HEK293 (cell line): ENCODE measurements at regions not wholly inside any gene's neighbourhood (a gene's known extent, or its start where the extent isn't known, plus 50 kb on each side); places are given as distances from the start of the nearest gene placed in this dataset.

Source experiments
- CTCF ChIA-PET: fragments of 350-600 bp; formaldehyde crosslinking; extraction: SDS; loops from one replicate; lab custom pipeline; 2021; ENCODE audit warnings: antibody characterized with exemption; lab: Yijun Ruan, JAX
- POLR2A ChIA-PET: fragments of 300-600 bp; formaldehyde crosslinking; extraction: SDS; loops from one replicate; lab custom pipeline; 2020; ENCODE audit warnings: antibody characterized with exemption, inconsistent platforms; lab: Yijun Ruan, JAX
- H3K27ac ChIP-seq: fragments of 200-500 bp; sonication (Bioruptor generic); 2 replicates; pipeline ENCODE4 v1.5.1; 2014; ENCODE audit warnings: low read depth, low read length, control low read depth, inconsistent platforms; ENCODE audit errors: extremely low read depth
- H3K36me3 ChIP-seq, 2 experiments: fragments of 200-500 bp in 1 of 2; sonication (Bioruptor generic) in 1 of 2; 1 replicate in 1 of 2; 2 replicates in 1 of 2; pipeline ENCODE4 v1.5.1; 2014 to 2017; ENCODE audit warnings: inconsistent platforms in 2 of 2, low read length in 2 of 2; ENCODE audit not compliant: control insufficient read depth in 2 of 2, insufficient read depth in 1 of 2
- H3K4me1 ChIP-seq: fragments of 200-500 bp; sonication (Bioruptor generic); 2 replicates; pipeline ENCODE4 v1.5.1; 2014; ENCODE audit warnings: mild to moderate bottlenecking, low read length, inconsistent platforms; ENCODE audit not compliant: control insufficient read depth, insufficient read depth
- H3K4me3 ChIP-seq: 2 replicates; pipeline ENCODE4 v1.5.1; 2011; ENCODE audit warnings: low read depth, mild to moderate bottlenecking, control low read depth, low read length, moderate library complexity
- H3K9me3 ChIP-seq: fragments of 200-500 bp; sonication (Bioruptor generic); 2 replicates; pipeline ENCODE4 v1.5.1; 2014; ENCODE audit warnings: low read depth, low read length, inconsistent platforms; ENCODE audit not compliant: control insufficient read depth, insufficient read depth
- CTCF ChIP-seq: fragments of 450-650 bp; formaldehyde crosslinking; IDR thresholded peaks from 2 replicates; pipeline ENCODE4 v1.5.1; 2016; ENCODE audit warnings: missing biosample characterization, missing genetic modification characterization
- FEZF1 ChIP-seq: fragments of 450-650 bp; formaldehyde crosslinking; IDR thresholded peaks from 2 replicates; pipeline ENCODE4 v1.5.1; 2016; ENCODE audit warnings: missing biosample characterization, missing genetic modification characterization
- GFI1B ChIP-seq: fragments of 450-650 bp; formaldehyde crosslinking; IDR thresholded peaks from 2 replicates; pipeline ENCODE4 v1.5.1; 2016; ENCODE audit warnings: missing biosample characterization, missing genetic modification characterization
- GLIS2 ChIP-seq: fragments of 450-650 bp; formaldehyde crosslinking; IDR thresholded peaks from 2 replicates; pipeline ENCODE4 v1.5.1; 2016; ENCODE audit warnings: missing biosample characterization, missing genetic modification characterization
- INSM2 ChIP-seq: fragments of 450-650 bp; formaldehyde crosslinking; IDR thresholded peaks from 2 replicates; pipeline ENCODE4 v1.5.1; 2016; ENCODE audit warnings: missing biosample characterization, missing genetic modification characterization
- KLF16 ChIP-seq: fragments of 450-650 bp; formaldehyde crosslinking; IDR thresholded peaks from 2 replicates; pipeline ENCODE4 v1.5.1; 2017; ENCODE audit warnings: missing biosample characterization, missing genetic modification characterization
- PATZ1 ChIP-seq: fragments of 450-650 bp; formaldehyde crosslinking; IDR thresholded peaks from 2 replicates; pipeline ENCODE4 v1.5.1; 2016; ENCODE audit warnings: missing biosample characterization, missing genetic modification characterization
- PRDM10 ChIP-seq: fragments of 450-650 bp; formaldehyde crosslinking; IDR thresholded peaks from 2 replicates; pipeline ENCODE4 v1.5.1; 2016; ENCODE audit warnings: missing biosample characterization, missing genetic modification characterization
- REPIN1 ChIP-seq: fragments of 450-650 bp; formaldehyde crosslinking; IDR thresholded peaks from 2 replicates; pipeline ENCODE4 v1.5.1; 2017; ENCODE audit warnings: missing biosample characterization, missing genetic modification characterization, low read depth
- ZBTB10 ChIP-seq: fragments of 450-650 bp; formaldehyde crosslinking; IDR thresholded peaks from 2 replicates; pipeline ENCODE4 v1.5.1; 2016; ENCODE audit warnings: missing biosample characterization, missing genetic modification characterization
- ZBTB17 ChIP-seq: fragments of 450-650 bp; formaldehyde crosslinking; IDR thresholded peaks from 2 replicates; pipeline ENCODE4 v1.5.1; 2016; ENCODE audit warnings: missing biosample characterization, missing genetic modification characterization
- ZFP69B ChIP-seq: fragments of 450-650 bp; formaldehyde crosslinking; IDR thresholded peaks from 2 replicates; pipeline ENCODE4 v1.5.1; 2016; ENCODE audit warnings: missing biosample characterization, missing genetic modification characterization
- ZNF112 ChIP-seq: fragments of 450-650 bp; formaldehyde crosslinking; IDR thresholded peaks from 2 replicates; pipeline ENCODE4 v1.5.0; 2017; ENCODE audit warnings: missing biosample characterization, missing genetic modification characterization
- ZNF302 ChIP-seq: fragments of 450-650 bp; formaldehyde crosslinking; IDR thresholded peaks from 2 replicates; pipeline ENCODE4 v1.5.1; 2016; ENCODE audit warnings: missing biosample characterization, missing genetic modification characterization, low read depth
- ZNF324 ChIP-seq: fragments of 450-650 bp; formaldehyde crosslinking; IDR thresholded peaks from 2 replicates; pipeline ENCODE4 v1.5.1; 2016; ENCODE audit warnings: missing biosample characterization, missing genetic modification characterization
- ZNF335 ChIP-seq: fragments of 450-650 bp; formaldehyde crosslinking; conservative IDR thresholded peaks from 2 replicates; pipeline ENCODE4 v1.5.1; 2016; ENCODE audit warnings: missing biosample characterization, missing genetic modification characterization
- ZNF366 ChIP-seq: fragments of 450-650 bp; formaldehyde crosslinking; conservative IDR thresholded peaks from 2 replicates; pipeline ENCODE4 v1.5.1; 2016; ENCODE audit warnings: missing biosample characterization, missing genetic modification characterization
- ZNF37A ChIP-seq: fragments of 450-650 bp; IDR thresholded peaks from 2 replicates; pipeline ENCODE4 v1.5.1; 2018; ENCODE audit warnings: missing biosample characterization, missing genetic modification characterization
- ZNF391 ChIP-seq: fragments of 450-650 bp; formaldehyde crosslinking; IDR thresholded peaks from 2 replicates; pipeline ENCODE4 v1.5.1; 2016; ENCODE audit warnings: low read depth, missing biosample characterization, missing genetic modification characterization, borderline replicate concordance
- ZNF560 ChIP-seq: fragments of 450-650 bp; formaldehyde crosslinking; IDR thresholded peaks from 2 replicates; pipeline ENCODE4 v1.5.1; 2017; ENCODE audit warnings: missing biosample characterization, missing genetic modification characterization, borderline replicate concordance
- ZNF571 ChIP-seq: fragments of 450-650 bp; formaldehyde crosslinking; IDR thresholded peaks from 2 replicates; pipeline ENCODE4 v1.5.0; 2017; ENCODE audit warnings: missing biosample characterization, missing genetic modification characterization
- ZNF610 ChIP-seq: fragments of 450-650 bp; formaldehyde crosslinking; IDR thresholded peaks from 2 replicates; pipeline ENCODE4 v1.5.1; 2016; ENCODE audit warnings: missing biosample characterization, missing genetic modification characterization, borderline replicate concordance
- TF ChIP-seq, protein P1 (sequence below): fragments of 450-650 bp; formaldehyde crosslinking; IDR thresholded peaks from 2 replicates; pipeline ENCODE4 v1.5.1; 2016; ENCODE audit warnings: missing biosample characterization, missing genetic modification characterization

DNA sequence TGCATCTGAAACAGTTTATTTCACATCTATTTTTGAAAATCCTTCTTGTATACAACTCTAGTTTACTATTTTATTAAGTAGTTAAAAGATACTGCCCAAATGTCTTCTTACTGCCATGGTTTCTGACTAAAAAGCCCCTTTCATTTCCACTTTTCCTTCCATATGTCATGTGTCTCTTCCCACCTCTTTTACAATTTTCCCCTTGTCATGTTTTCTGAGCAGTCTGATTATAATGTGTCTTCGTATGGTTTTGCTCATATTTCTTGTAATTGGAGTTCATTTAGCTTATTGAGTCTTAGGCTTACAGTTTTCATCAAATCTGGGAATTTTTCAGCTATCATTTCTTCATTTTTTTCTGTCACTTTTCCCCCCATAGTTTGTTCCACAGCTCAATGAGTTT, 813.9 kb upstream of the GYPC start:
- Histone ChIP-seq H3K36me3 (no peaks in the 10 kb centered on the region), H3K27ac (no peak overlapping the region), H3K4me1 (no peaks in the 10 kb centered on the region)
- TF ChIP-seq ZNF37A (tag by site-specific recombination), result no peak
- no peak for TF ChIP-seq GFI1B (tag by site-specific recombination)
- TF ChIP-seq ZFP69B (tag by site-specific recombination), result no peak
- TF ChIP-seq ZNF366, result no peak
- TF ChIP-seq GLIS2 (tag by site-specific recombination), result no peak
- TF ChIP-seq PRDM10, result no peak
- no peak for TF ChIP-seq KLF16 (tag by site-specific recombination)
- no peak for TF ChIP-seq FEZF1 (tag by site-specific recombination)
- TF ChIP-seq, all 188 proteins: peak for 0
- ChIA-PET POLR2A (no interaction called here), CTCF (interaction anchor here (0.5 kb wide), 1 partner anchor 41 kb away, joined by 4 read pairs; no protein-coding TSS in a partner anchor)
- no peaks in the 10 kb centered on the region for H3K9me3 ChIP-seq
- H3K4me3 ChIP-seq, result no peak overlapping the region

- H3K36me3 ChIP-seq, result no peaks in the 10 kb centered on the region
- CTCF ChIA-PET, result no interaction called here
- POLR2A ChIA-PET, result no interaction called here
- H3K4me1 ChIP-seq, result no peaks in the 10 kb centered on the region
- no peak overlapping the region for H3K4me3 ChIP-seq
- H3K27ac ChIP-seq, result no peak overlapping the region
- no peaks in the 10 kb centered on the region for H3K9me3 ChIP-seq
- TF ChIP-seq ZBTB17, result no peak
- TF ChIP-seq ZNF610 (tag by site-specific recombination), result no peak
- TF ChIP-seq, protein P1, sequence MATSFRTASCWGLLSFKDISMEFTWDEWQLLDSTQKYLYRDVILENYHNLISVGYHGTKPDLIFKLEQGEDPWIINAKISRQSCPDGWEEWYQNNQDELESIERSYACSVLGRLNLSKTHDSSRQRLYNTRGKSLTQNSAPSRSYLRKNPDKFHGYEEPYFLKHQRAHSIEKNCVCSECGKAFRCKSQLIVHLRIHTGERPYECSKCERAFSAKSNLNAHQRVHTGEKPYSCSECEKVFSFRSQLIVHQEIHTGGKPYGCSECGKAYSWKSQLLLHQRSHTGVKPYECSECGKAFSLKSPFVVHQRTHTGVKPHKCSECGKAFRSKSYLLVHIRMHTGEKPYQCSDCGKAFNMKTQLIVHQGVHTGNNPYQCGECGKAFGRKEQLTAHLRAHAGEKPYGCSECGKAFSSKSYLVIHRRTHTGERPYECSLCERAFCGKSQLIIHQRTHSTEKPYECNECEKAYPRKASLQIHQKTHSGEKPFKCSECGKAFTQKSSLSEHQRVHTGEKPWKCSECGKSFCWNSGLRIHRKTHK (tag by site-specific recombination), result no peak
- no peak for TF ChIP-seq ZNF324
- TF ChIP-seq FEZF1 (tag by site-specific recombination), result no peak
- TF ChIP-seq CTCF (tag by site-specific recombination), result no peak
- TF ChIP-seq INSM2 (tag by site-specific recombination), result no peak
- no peak for TF ChIP-seq ZBTB10
- TF ChIP-seq ZNF560, result no peak
- no peak for TF ChIP-seq REPIN1
- no peak for TF ChIP-seq ZNF302 (tag by site-specific recombination)
- no peak for TF ChIP-seq ZNF335
- TF ChIP-seq ZNF571 (tag by site-specific recombination), result no peak
- no peak for TF ChIP-seq PATZ1 (tag by site-specific recombination)
- TF ChIP-seq ZNF112 (tag by site-specific recombination), result no peak
- no peak for TF ChIP-seq ZNF391 (tag by site-specific recombination)
Measured at GRCh38 chr2:125850541-125850940, 805.4 kb upstream of the GYPC start.
